ENCODE measurements at regions not wholly inside any gene's neighbourhood (a gene's known extent, or its start where the extent isn't known, plus 50 kb on each side); places are given as distances from the start of the nearest gene placed in this dataset.
A peak's percentile ranks its signal among the peaks of the same experiment; 100 is the strongest.
"Not testable (repeated sequence)": the region's sequence is repeated elsewhere in the genome, so short reads cannot be mapped to it uniquely, and the experiment has no call there.

DNA sequence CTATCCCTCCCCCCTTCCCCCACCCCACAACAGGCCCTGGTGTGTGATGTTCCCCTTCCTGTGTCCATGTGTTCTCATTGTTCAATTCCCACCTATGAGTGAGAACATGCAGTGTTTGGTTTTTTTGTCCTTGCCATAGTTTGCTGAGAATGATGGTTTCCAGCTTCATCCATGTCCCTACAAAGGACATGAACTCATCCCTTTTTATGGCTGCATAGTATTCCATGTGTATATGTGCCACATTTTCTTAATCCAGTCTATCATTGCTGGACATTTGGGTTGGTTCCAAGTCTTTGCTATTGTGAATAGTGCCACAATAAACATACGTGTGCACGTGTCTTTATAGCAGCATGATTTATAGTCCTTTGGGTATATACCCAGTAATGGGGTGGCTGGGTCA is 52.3 kb upstream of the MAN1A2 start:
- not testable (repeated sequence) for DNase-seq

DNA sequence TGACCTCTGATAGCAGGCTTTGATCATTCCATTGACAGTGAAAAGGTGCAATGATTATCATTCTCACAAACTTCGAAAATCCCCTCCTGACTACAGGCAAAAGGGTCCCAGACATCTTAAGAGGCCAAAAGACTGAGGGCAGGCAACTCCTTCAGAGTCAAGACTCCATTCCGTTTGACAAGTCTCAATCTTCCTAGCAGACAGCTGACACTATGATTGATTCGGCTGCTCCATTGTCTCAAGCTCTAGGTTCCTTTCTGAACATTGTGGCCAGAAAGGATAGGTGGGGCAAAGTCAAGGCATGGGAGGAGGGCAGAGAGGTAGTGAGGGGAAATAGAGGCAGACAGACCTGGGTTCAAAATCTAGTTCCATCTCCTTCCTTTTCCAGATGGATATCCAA is 53.7 kb upstream of the MAN1A2 start:
- no peak for DNase-seq

DNA sequence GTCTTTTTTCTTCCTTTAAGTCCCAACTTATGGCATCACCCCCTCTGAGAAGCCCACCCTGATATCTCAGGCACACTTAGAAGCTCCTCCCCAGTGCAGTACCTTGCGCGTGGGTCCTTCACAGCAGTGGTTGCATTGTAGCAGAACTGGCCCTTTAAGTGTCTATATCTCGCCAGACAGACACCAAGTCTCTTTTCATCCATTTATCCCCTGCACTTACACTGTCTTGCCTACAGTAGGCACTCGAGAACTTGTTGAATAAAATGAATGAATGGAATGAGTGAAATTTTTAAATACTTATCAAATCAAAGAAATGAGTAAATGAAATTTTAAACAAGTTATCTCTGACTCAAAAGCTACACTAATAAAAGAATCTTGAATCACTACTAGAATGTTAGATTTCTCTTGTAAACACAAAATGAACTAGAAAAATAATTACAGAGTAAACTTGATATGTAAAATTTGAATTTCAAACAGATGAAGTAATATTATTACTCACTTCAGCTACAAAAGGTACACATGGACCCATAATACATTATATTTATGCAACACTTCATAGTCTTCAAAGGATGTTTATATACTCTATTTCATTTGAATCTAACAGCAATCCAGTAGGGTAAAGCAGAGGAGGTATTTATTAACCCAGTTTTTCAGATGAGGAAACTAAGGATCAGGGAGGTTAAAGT is 54.7 kb upstream of the MAN1A2 start:
- DNase-seq, result no peak

GRCh38 chr1:117308311-117308916 is 58.8 kb upstream of the MAN1A2 start:
- no peak for DNase-seq

DNA sequence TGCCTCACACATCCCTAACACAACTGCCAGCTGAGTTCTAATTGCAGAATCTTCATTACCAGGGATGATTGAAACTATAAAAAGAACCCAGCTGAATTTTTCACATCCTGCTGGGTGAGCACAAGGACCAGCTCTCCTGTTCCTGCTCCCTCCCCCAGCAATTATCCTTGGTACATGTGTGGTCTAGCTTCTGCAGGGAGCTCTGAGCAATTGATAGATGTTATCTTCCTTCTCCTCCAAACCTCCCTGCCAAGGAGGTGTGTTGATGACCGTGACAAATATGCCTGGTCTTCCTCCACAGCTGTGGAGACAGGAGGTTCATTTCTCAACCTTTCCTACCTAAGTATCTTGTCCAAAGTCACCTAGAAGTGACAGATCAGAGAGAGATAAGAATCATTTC is 65.3 kb upstream of the MAN1A2 start:
- DNase-seq, result no peak

GRCh38 chr1:117300183-117300582 is 67.1 kb upstream of the MAN1A2 start:
- not testable (repeated sequence) for DNase-seq

DNA sequence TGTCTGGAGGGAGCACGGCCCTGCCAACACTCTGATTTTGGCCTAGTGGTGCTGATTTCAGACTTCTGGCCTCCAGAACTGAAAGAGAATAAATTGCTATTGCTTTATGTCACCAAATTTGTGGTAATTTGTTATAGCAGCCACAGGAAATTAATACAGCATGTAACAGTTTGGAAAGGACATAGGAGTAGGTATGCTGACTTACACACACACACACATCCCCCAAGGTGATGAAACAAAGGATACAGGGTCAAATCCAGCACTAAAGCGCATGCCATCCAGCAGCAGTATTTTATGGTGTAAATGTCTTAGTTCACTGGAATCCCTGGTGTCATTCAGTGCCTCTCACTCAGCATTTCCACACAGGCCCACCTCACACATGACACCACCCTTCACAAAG is 72.2 kb upstream of the MAN1A2 start:
- no peak for DNase-seq

DNA sequence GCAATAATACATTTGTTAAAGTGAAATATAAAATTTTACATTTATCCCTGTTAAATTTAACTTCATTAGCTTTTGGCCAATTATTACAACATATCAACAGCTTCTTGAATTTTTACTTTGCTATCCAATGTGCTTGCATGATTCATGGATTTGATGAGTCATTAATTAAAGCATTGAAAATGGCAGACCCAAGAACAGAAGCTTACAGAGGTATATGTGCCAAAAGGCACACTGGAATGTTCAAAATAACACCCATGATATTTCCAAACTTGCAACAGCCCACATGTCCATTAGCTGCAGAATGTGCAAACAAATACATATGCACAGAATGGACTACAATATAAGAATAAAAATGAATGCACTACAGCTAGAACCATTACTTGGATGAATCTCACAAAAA is 76.4 kb upstream of the MAN1A2 start:
- DNase-seq, result no peak

- no peak for DNase-seq
Measured at GRCh38 chr1:117289316-117289870, 77.9 kb upstream of the MAN1A2 start.

DNA sequence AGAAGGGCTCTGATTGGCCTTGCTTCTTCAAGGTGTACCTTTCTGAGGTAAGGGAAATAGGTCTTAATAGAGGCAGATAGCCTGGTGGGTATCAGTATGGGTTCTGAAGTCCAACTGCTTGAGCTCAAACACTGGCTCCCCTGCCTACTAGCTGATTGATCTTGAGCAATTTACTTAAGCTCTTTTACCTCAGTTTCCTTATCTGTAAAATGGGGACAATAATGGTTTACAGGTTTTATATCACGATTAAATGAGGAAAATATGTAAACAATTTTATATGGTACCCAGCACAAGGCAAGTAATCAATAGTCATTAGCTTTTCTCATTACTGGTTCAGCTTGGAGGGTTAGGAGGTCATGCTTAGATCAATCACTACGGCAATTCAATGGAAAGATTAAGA is 75.8 kb upstream of the VTCN1 start:
- no peak for DNase-seq

DNA sequence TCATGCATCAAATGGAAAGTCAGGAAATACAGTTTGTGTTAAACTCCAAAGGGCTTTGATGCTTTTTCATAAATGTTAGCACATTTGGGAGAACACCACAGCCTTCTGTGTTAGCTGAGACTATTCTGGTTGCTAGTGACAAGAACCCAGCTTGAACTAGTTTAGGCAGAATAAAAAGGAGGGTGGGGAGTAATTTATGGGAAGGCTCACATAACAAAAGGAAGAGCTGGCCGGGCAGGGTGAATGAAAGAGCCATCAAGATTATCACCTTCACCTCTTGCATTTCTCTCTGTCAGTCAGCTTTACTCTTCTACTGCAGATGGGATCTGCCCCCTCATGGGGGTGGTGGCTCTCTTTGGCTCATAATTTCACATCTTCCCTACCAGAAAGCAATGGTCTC is 75.4 kb upstream of the VTCN1 start:
- DNase-seq, result no peak

DNA sequence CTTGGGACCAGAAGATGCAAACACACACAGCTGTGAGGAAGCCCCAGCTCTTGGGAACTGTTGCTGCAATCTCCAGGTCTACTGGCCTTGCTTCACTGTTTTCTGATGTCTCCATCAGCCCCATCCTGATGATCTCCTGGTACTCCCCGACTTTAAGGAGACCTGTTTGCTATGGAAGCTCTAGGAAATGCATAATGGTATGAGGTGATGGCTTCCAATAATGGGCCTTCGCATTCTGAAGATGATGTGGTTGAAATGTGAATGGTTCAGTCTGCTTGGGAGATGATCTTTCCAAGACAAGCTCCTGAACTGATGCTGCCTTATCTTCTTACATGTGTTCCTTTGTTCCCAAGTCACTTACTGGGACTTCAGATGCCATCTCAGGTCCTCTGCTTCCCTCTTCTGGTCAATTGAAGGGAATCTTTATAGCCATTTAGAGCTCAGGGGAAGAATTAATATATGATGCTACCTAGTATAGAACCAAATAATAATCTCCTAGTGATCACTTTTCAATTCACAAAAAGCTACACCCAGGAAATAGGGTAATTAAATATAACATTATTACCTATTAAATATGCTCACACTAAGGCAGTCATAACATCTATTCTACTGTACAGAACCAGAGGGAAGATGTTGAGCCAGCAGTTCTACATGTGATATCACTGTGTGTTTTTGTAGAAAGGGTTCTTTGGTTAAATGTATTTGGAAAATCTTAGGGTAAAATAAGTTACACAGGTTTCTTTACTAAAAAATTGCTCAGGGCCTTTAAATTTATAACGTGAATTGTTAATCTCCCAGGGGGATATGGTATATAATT is 73.9 kb upstream of the VTCN1 start:
- DNase-seq, result peak; percentile 85

- no peak for DNase-seq
Measured at GRCh38 chr1:117278531-117278930, 67.8 kb upstream of the VTCN1 start.

DNA sequence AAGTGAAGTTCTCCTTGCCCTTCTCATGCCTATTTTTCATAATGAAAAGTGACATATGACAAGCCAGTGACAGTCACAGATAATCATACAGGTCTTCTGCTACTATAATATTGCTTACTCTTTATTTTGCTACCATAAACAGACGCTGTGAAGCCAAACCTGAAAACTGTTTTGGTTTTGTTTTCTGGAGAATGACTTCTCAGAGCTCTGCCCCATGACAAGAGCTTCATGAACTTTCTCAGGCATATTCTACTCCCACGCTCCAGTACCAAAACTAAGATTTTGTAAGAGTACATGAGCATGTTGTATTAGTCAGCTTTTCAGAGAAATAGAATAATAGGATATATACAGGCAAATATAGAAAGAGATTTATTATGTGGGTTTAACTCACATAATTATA is 64.3 kb upstream of the VTCN1 start:
- DNase-seq, result no peak

- DNase-seq, result no peak
Measured at GRCh38 chr1:117271959-117272358, 61.2 kb upstream of the VTCN1 start.

GRCh38 chr1:117271129-117271528 is 60.4 kb upstream of the VTCN1 start:
- DNase-seq, result no peak

GRCh38 chr1:117270679-117271078 is 60.0 kb upstream of the VTCN1 start:
- DNase-seq, result no peak

- peak; percentile 38 for DNase-seq
Measured at GRCh38 chr1:117268535-117269455, 58.1 kb upstream of the VTCN1 start.

DNA sequence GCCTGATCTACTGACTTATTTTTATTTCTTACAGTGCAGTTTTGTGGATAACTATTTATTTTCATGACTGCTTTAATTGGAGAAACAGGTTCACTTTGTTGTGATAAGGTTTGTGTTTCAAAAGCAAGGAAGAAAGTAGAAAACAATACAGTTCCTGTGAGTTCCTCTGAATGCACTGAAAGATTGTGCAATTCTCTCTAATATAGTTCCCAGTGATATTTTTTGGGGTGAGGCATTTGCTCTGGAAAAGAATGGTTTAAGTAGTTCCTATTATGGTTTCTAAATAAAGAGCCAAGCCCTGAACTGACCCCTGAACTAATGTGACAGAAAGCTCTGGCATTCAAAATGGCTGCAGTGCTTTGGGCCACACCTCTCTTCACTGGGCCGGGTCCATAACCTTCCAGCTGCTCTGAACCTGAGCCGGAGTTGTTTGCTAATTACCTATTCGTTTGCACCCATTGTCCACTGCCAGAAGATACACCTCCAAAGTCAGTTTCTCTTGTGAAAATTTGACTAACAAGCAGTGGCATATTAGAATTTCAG is 56.6 kb upstream of the VTCN1 start:
- no peak for DNase-seq

DNA sequence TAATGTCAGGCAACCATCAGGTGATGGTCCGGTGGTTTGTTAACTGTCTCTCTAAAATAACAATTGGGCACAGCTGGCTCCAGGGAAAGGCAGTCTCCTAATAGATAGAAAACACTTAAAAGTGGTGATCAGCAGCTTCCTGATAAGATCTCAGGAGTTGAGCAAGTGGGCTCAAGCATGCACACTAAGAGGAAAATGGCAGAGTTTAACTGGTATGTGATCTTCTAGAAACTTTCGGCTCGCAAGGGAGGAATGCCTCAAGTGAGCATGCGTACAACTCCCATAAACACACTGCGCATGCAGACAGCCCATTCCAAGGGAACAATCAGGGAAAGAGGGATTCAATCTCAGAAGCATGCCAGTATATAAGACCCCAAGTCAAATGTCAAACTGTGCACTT is 52.2 kb upstream of the VTCN1 start:
- DNase-seq, result no peak

DNA sequence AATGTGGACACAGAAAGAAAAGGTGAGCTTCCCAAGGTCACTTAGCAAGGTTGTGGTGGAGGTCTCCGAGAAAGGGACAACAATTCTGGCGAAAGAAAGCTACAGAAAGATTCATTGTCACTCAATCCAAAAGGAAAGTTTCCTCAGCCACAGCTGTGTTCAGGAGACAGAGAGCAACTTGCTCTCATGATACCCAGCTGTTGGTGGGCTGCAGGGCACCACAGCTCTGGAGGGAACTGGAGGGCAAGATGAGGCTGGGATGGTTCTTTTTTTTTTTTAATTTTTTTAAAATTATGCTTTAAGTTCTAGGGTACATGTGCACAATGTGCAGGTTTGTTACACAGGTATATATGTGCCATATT is 50.7 kb upstream of the VTCN1 start:
- DNase-seq, result no peak

GRCh38 chr1:117260761-117261423 is 50.2 kb upstream of the VTCN1 start:
- DNase-seq, result no peak

Data from NCI-H2227 treated with DMSO at 0.1 percent for 48 hours (cell line).